ENCODE measurements at regions not wholly inside any gene's neighbourhood (a gene's known extent, or its start where the extent isn't known, plus 50 kb on each side); places are given as distances from the start of the nearest gene placed in this dataset.

DNA sequence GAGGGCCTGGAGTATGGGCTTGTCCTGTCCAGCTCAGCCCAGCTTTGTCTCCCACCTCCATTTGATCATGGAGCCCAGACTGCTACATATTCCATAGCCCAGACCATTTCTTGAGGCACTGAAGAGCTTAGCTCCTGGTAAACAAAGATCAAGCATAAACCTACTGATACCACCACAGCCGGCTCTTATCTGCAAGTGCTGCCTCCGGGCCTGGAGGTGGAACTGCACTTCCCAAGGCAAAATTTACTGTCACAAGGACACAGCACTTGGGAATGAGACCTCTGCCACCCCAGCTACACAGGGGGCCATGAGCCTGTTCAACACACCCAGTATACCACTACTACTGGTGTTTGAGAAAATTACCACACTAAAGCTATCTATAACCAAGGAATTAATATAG, 53.7 kb upstream of the PLSCR5 start:
- no peak overlapping the region for H3K4me3 Mint-ChIP-seq
- H3K4me1 Mint-ChIP-seq, result peaks cover 7% of the 10 kb centered on the region
- no peak overlapping the region for H3K27ac Mint-ChIP-seq
- peaks cover 28% of the 10 kb centered on the region for H3K9me3 Mint-ChIP-seq
- no peak for DNase-seq
- TF ChIP-seq, protein P1, sequence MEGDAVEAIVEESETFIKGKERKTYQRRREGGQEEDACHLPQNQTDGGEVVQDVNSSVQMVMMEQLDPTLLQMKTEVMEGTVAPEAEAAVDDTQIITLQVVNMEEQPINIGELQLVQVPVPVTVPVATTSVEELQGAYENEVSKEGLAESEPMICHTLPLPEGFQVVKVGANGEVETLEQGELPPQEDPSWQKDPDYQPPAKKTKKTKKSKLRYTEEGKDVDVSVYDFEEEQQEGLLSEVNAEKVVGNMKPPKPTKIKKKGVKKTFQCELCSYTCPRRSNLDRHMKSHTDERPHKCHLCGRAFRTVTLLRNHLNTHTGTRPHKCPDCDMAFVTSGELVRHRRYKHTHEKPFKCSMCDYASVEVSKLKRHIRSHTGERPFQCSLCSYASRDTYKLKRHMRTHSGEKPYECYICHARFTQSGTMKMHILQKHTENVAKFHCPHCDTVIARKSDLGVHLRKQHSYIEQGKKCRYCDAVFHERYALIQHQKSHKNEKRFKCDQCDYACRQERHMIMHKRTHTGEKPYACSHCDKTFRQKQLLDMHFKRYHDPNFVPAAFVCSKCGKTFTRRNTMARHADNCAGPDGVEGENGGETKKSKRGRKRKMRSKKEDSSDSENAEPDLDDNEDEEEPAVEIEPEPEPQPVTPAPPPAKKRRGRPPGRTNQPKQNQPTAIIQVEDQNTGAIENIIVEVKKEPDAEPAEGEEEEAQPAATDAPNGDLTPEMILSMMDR (IDR thresholded peaks at IDR 0.05), result no peak
- no peaks in the 10 kb centered on the region for H3K36me3 Mint-ChIP-seq (ENCODE audit: low read depth)
- no peaks in the 10 kb centered on the region for H3K27me3 Mint-ChIP-seq (ENCODE audit: low read depth, poor library complexity)

DNA sequence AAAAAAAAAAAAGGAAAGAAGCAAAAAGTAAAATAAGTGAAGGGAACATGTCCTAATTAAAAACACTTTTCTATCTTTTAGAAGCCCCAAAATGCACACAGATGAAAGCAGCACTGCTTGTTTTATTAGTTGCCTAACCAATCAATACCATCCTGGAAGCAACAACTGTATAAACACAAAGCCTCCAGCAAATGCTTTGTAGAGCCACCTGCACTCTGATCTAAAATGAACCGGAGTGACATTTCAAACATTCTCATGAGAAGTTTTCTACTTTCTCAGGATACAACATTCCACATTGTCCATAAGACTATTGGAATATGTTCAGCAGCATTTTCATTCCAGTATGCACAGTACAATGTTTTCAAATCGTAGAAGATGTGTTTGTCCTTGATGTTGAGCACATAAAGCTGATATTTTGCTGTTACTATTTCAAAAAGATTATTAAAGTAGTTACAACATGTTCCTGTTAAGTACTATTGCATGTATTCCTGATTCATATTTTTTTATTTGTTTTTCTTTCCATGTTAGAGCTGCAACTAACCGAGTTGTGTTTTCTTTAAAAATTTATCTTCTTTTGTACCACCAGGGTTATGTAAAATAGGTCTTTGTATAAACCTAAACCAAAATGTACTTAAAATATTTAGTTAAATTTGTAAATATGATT, 50.3 kb upstream of the PLSCR5 start:
- Mint-ChIP-seq H3K36me3 (ENCODE audit: low read depth) (no peaks in the 10 kb centered on the region), H3K4me3 (no peak overlapping the region), H3K27ac (peak overlapping the region; percentile 56), H3K27me3 (ENCODE audit: low read depth, poor library complexity) (no peaks in the 10 kb centered on the region), H3K9me3 (peaks cover 19% of the 10 kb centered on the region), H3K4me1 (peaks cover 7% of the 10 kb centered on the region)
- no peak for DNase-seq
- TF ChIP-seq, protein P1 (IDR thresholded peaks at IDR 0.05), result no peak

Data from nephron progenitor cell (in vitro differentiated cells).